ENCODE measurements at regions not wholly inside any gene's neighbourhood (a gene's known extent, or its start where the extent isn't known, plus 50 kb on each side); places are given as distances from the start of the nearest gene placed in this dataset.

GRCh38 chr21:35730325-35730724, 330.0 kb downstream of the SETD4 start:
- no peak for DNase-seq (ENCODE audit: low spot score)
- TF ChIP-seq CTCF (IDR thresholded peaks at IDR 0.05; ENCODE audit: extremely low read depth, missing control alignments), result no peak

GRCh38 chr21:35727830-35728229, 332.5 kb downstream of the SETD4 start:
- TF ChIP-seq CTCF (IDR thresholded peaks at IDR 0.05; ENCODE audit: extremely low read depth, missing control alignments), result no peak
- no peak for DNase-seq (ENCODE audit: low spot score)

GRCh38 chr21:35724156-35724555, 336.2 kb downstream of the SETD4 start:
- DNase-seq (ENCODE audit: low spot score), result no peak
- TF ChIP-seq CTCF (IDR thresholded peaks at IDR 0.05; ENCODE audit: extremely low read depth, missing control alignments), result no peak

- no peak for DNase-seq (ENCODE audit: low spot score)
- TF ChIP-seq CTCF (IDR thresholded peaks at IDR 0.05; ENCODE audit: extremely low read depth, missing control alignments), result no peak
Measured at GRCh38 chr21:35721701-35722100, 338.6 kb downstream of the SETD4 start.

- DNase-seq (ENCODE audit: low spot score), result no peak
- TF ChIP-seq CTCF (IDR thresholded peaks at IDR 0.05; ENCODE audit: extremely low read depth, missing control alignments), result no peak
Measured at GRCh38 chr21:35720208-35720731, 340.1 kb downstream of the SETD4 start.

GRCh38 chr21:35719080-35719479, 341.2 kb downstream of the SETD4 start:
- no peak for TF ChIP-seq CTCF (IDR thresholded peaks at IDR 0.05; ENCODE audit: extremely low read depth, missing control alignments)

GRCh38 chr21:35716876-35717565, 343.3 kb downstream of the SETD4 start:
- DNase-seq (ENCODE audit: low spot score), result no peak
- no peak for TF ChIP-seq CTCF (IDR thresholded peaks at IDR 0.05; ENCODE audit: extremely low read depth, missing control alignments)

More at GRCh38 chr21:35719080-35719479, 341.2 kb downstream of the SETD4 start:
- DNase-seq (ENCODE audit: low spot score), result no peak
